Renal cortical epithelial cell (primary cell): ENCODE measurements at regions not wholly inside any gene's neighbourhood (a gene's known extent, or its start where the extent isn't known, plus 50 kb on each side); places are given as distances from the start of the nearest gene placed in this dataset.
A peak's percentile ranks its signal among the peaks of the same experiment; 100 is the strongest.

Source experiments
- DNase-seq: peaks from one replicate; pipeline ENCODE4 v3.0.0-alpha.2; 2011; ENCODE audit warnings: low read depth

- DNase-seq = no peak
Observed at GRCh38 chr6:14274546-14275492, 157.2 kb downstream of the CD83 start.

- DNase-seq = no peak
Observed at GRCh38 chr6:14275493-14275851, 157.9 kb downstream of the CD83 start.

DNA sequence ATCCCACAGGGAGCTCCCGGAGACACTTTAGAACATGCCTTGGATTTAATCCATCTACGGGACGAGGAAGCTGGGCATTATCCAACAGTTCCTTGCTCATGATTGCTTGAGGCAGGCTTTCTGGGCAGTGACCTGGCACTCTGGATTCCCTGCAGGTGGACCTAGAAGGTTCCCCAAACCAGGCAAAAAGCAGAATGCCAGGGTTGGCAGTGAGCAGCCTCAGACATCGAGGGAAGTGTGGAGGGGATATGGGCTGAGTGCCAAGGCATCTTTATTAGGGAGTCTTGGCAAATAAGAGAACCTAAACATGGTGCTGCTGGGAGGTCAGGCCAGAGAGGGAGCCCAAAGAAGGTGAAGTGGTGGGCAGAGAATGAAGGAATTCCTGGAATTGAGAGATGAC lies 158.5 kb downstream of the CD83 start:
- no peak for DNase-seq

DNA sequence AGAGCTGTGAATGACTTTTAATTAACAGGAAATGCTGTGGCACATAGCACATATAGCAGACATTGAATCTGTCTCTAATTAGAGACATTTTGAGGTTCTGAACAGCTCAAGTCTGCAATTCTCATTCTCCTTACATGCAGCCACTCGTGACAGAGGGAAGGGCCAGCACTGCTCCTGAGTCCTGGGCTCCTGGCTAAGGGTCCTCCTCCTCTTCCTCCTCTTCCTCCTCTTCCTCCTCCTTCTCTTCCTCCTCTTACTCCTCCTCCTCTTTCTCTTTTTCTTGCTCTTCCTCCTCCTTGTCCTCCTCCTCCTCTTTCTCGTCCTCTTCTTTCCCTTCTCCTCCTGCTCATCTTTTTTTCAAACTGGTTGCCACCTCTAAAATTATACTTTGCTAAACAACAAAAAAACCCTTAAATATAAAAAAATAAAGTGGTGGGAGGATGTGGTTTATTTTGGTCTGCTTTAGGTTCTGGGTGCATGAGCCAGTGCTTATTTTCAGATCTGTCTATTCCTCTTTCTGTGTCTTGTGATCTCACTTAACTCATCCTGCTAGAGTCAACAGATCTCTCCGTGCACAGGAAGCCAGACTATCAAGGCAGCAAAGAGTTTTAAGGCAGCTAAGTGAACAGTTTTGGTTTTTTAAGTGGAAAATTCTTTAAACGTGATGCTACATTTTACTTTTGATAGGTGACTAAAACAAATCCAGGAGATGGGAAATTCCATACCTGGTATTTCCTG lies 159.3 kb downstream of the CD83 start:
- DNase-seq = no peak

DNA sequence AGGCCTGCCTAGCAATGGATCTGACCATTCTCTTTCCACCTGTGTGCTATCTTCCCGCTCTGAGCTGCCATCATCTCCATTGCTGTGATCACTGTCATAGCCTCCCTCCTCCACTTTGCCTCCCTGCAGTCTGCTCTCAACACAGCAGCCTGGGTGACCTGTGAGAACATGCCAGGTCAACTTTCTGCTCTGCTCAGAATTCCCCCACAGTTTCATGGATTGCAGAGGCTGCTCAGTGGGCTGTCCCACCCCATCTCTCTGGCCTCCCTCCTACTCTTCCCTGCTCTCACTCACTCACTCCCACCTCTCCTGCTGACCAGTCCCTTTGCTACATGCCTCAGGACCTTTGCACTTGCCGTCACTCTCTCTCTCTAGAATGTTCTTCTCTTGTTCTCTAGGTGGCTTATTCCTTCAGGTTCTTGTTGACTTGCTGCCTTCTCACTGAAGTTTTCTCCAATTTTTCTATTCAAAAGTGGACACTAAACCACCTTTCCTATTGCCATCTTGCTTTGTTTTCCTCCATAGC lies 159.9 kb downstream of the CD83 start:
- no peak for DNase-seq

GRCh38 chr6:14278006-14278405 lies 160.4 kb downstream of the CD83 start:
- DNase-seq = no peak

GRCh38 chr6:14278446-14278845 lies 160.9 kb downstream of the CD83 start:
- DNase-seq = no peak

- no peak for DNase-seq
Observed at GRCh38 chr6:14280006-14280510, 162.5 kb downstream of the CD83 start.

GRCh38 chr6:14280766-14281293 lies 163.3 kb downstream of the CD83 start:
- no peak for DNase-seq

DNA sequence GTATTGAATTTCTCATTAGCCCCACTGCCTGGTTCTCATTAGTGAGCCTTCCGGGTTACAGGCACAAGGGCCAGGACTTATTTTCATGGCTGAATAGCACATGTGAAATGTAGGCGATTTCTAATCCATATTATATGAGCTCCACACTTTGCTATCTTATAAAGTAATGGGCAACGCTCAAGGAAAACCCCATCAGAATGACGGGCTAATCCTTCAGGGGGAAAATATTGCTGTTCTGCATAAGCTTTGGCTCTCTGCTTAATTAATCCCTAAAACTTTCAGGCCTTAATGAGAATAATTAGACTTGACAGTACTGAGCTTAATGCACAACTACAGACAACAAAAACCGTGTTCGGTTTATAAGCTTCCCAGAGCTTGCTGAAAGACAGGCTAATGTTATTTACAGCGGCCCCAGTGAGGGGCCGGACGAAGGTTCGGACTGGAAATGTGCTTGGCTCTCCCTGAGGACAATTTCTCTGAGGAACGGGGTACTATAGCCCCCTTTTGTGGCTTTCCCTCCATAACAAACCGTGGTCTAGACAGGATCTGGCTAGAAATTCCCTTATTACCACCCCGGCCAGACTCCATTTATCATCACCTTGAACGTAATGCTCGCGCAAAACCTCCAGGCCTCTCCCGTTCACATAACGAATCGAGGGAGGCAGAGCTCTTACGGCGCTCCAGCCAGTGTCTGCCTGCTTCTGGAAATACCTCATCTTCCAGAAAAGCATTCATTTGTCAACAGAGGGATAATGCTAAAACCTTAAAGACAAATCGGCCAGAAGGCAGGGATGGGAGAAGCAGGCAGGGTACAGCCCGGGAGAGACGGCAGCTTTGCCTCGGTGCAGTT lies 164.5 kb downstream of the CD83 start:
- no peak for DNase-seq

DNA sequence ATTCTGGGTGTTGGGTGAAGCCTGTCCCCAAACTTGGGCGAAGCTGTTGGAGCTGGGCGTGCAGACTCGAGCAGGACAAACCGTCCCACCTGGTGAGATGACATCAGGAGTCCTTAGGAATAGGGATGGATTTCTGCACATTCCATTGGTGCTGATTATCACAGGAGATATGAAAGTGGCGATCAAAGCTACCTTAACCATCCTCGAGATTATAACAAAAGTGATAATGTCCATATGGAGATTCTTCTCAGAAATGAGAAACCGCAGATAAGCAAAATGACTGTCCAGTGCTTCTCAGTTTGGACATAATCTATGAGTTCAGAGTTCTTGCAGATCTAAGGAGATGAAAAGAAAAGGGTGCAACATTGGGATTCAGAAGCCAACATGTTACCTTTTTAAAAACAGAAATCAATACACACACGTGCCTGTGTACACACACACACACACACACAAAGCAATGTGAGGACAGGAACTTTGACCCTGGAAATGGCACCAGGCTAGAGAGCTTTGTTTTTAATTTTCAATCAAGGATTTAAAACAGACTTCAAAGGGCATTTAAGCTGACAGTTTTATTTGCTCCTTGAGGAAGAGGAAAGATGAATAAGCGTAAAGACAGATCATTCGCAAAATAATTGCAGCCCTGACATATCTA lies 165.4 kb downstream of the CD83 start:
- DNase-seq = no peak

DNA sequence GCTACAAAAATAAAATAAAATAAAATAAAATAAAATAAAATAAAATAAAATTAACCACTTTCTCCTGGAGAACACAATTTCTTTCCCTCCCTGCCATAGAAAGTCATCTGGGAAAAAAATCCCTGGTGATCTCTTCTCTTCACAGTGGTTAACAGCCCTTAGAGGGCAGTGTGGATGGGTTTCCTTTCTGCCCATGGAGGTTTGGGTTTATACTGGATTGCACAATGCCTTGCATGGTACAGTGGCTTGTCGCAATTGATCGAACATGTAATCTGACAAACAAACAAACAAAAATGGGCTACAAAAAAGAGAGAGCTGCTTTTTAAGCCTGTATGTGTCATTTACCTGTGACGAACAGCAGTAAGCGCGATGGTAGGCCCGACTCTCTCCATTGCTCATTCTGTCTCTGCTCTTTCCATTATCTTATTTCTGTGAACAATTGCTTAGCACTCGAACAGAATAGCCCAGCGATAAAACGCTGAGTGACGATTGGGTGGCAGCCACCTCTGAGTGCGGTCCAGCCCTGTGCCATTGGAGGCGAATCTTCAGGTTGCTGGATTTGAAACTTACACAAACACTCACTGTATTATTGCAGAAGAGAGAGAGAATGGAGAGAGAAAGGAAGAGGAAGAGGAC lies 166.1 kb downstream of the CD83 start:
- peak; percentile 75 for DNase-seq

GRCh38 chr6:14284969-14285590 lies 167.5 kb downstream of the CD83 start:
- DNase-seq = no peak

DNA sequence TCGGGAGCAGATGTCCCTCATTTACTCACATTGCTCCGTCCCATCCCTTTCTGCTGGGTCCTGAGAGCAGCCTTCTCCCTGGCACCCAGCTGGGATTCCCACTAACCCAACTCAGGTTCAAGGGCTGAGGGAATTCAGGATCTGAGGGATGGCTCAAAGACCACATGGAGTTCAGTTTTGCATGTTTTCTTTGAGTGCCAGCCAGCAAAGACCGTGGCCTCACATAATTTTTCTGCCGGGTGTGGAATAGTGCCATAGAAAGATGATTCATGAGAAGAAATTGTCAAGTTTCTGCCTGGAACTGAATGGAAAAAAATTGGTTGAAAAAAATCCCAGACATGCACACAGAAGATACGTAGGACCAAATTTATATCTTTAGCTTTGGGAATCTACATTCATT lies 168.6 kb downstream of the CD83 start:
- DNase-seq = peak; percentile 35

DNA sequence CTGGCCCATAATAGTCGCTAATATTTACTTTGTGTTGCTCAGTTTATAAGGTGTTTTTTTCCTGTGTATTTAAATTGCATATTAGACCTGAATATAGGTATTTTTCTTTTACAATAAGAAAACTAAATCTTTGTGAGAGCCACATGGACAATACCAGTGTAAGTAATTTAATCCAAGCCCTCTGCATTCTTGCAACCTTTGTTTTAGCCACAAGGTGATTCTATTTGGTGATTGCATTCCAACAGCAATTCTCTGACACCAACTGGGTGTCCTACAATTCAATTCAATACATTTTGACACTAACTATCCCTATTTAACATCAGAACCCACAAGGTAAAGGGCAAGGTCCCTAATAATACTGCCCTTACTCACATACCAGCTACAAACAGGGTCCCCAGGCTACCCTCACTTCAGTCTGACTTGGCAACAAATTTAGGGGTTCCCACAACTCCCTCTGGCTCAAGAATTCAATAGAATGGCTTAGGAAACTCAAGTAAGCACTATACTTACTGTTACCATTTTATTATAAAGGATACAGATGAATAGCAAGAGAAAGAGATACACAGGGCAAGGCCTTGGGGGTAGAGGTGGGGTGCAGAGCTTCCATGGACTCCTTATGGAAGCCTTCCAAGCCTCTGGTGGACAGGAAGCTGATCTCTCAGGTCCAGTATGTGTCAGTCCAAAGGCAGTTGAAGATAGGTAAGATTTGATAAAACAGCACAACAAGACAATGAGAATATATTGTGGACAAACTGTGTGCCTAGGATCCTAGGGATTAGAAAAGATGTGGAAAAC lies 169.3 kb downstream of the CD83 start:
- no peak for DNase-seq

DNA sequence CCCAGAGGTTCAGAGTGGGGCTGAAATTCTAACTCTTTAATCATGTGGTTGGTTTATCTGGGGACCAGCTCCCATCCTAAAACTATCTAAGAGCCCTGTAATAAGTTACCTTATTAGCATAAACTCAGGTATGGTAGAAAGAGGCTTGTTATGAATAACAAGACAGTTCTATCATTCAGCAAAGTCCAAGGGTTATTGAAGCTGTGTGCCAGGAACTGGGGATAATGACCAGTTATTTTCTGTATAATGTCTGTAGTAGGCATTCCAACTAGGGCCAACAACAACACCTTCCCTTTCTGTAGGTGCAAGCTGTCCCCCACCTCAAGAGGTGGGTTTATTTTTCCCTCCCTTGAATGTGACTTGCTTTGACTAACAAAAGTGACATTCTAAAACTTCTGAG lies 170.1 kb downstream of the CD83 start:
- DNase-seq = no peak

GRCh38 chr6:14288910-14289309 lies 171.3 kb downstream of the CD83 start:
- peak; percentile 38 for DNase-seq

- no peak for DNase-seq
Observed at GRCh38 chr6:14290041-14290771, 172.6 kb downstream of the CD83 start.
